Calu3 (cell line): ENCODE measurements at regions not wholly inside any gene's neighbourhood (a gene's known extent, or its start where the extent isn't known, plus 50 kb on each side); places are given as distances from the start of the nearest gene placed in this dataset.

Experiments
- BruUV-seq: library from RNA; stranded (reverse); fragments of 400-500 nt; replicated peaks from 2 replicates; lab custom pipeline; 2021; lab: Mats Ljungman, UMichigan
- CTCF ChIA-PET: fragments of 300-600 bp; sonication (Branson Sonifier 250); formaldehyde crosslinking; loops from one replicate; lab custom pipeline; 2022; ENCODE audit warnings: antibody characterized with exemption; lab: Charles Lee
- DNase-seq: peaks from one replicate; pipeline ENCODE4 v3.0.0; 2022
- H3K27ac Mint-ChIP-seq: one replicate; pipeline ENCODE4 v1.8.0; 2022; ENCODE audit warnings: mixed read lengths; ENCODE audit not compliant: unreplicated experiment
- H3K27me3 Mint-ChIP-seq: one replicate; pipeline ENCODE4 v1.8.0; 2022; ENCODE audit warnings: mixed read lengths; ENCODE audit not compliant: unreplicated experiment
- H3K36me3 Mint-ChIP-seq: one replicate; pipeline ENCODE4 v1.8.0; 2022; ENCODE audit warnings: mild to moderate bottlenecking, moderate library complexity, mixed read lengths; ENCODE audit not compliant: insufficient read depth, unreplicated experiment
- H3K4me1 Mint-ChIP-seq: one replicate; pipeline ENCODE4 v1.8.0; 2022; ENCODE audit warnings: mild to moderate bottlenecking, low read depth, mixed read lengths; ENCODE audit not compliant: unreplicated experiment
- H3K4me3 Mint-ChIP-seq: one replicate; pipeline ENCODE4 v1.8.0; 2022; ENCODE audit warnings: mild to moderate bottlenecking, low read depth, moderate library complexity, mixed read lengths; ENCODE audit not compliant: unreplicated experiment
- H3K9me3 Mint-ChIP-seq: one replicate; pipeline ENCODE4 v1.8.0; 2022; ENCODE audit warnings: low read depth, mixed read lengths; ENCODE audit not compliant: unreplicated experiment
- intact Hi-C: fragments of 100-400 bp; cut with micrococcal nuclease; formaldehyde crosslinking; loops from one replicate; pipeline ENCODE4 v1.10.0; 2022; ENCODE audit not compliant: unreplicated experiment
- TF ChIP-seq, protein P1 (sequence below): fragments of 200-600 bp; IDR thresholded peaks from one replicate; pipeline ENCODE4 v1.8.0; 2022; ENCODE audit warnings: antibody characterized with exemption; ENCODE audit not compliant: unreplicated experiment

- Mint-ChIP-seq H3K4me3 (no peak overlapping the region), H3K27me3 (peaks cover 3% of the 10 kb centered on the region), H3K27ac (no peak overlapping the region), H3K36me3 (no peaks in the 10 kb centered on the region), H3K9me3 (no peaks in the 10 kb centered on the region), H3K4me1 (no peaks in the 10 kb centered on the region)
- intact Hi-C loops = loop anchor here (10.0 kb wide), 1 partner anchor 345 kb away; no protein-coding TSS in a partner anchor
- DNase-seq = no peak
- CTCF ChIA-PET = no interaction called here
- BruUV-seq = no TSS peak
- TF ChIP-seq, protein P1, sequence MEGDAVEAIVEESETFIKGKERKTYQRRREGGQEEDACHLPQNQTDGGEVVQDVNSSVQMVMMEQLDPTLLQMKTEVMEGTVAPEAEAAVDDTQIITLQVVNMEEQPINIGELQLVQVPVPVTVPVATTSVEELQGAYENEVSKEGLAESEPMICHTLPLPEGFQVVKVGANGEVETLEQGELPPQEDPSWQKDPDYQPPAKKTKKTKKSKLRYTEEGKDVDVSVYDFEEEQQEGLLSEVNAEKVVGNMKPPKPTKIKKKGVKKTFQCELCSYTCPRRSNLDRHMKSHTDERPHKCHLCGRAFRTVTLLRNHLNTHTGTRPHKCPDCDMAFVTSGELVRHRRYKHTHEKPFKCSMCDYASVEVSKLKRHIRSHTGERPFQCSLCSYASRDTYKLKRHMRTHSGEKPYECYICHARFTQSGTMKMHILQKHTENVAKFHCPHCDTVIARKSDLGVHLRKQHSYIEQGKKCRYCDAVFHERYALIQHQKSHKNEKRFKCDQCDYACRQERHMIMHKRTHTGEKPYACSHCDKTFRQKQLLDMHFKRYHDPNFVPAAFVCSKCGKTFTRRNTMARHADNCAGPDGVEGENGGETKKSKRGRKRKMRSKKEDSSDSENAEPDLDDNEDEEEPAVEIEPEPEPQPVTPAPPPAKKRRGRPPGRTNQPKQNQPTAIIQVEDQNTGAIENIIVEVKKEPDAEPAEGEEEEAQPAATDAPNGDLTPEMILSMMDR = no peak
These were observed 321.1 kb upstream of the EDNRB start for GRCh38 chr13:78239714-78240113.

- no peak for DNase-seq
- BruUV-seq = no TSS peak
- CTCF ChIA-PET = no interaction called here
- Mint-ChIP-seq H3K27me3 (peaks cover 11% of the 10 kb centered on the region), H3K9me3 (no peaks in the 10 kb centered on the region), H3K4me3 (no peak overlapping the region), H3K36me3 (no peaks in the 10 kb centered on the region), H3K4me1 (no peaks in the 10 kb centered on the region), H3K27ac (no peak overlapping the region)
- intact Hi-C loops = no loop called here
- TF ChIP-seq, protein P1 = no peak
These were observed 320.3 kb upstream of the EDNRB start for GRCh38 chr13:78238911-78239310.

GRCh38 chr13:78228940-78229339 is 310.3 kb upstream of the EDNRB start:
- peaks cover 2% of the 10 kb centered on the region for H3K27me3 Mint-ChIP-seq
- no peaks in the 10 kb centered on the region for H3K9me3 Mint-ChIP-seq
- no peak overlapping the region for H3K27ac Mint-ChIP-seq
- no peaks in the 10 kb centered on the region for H3K4me1 Mint-ChIP-seq
- intact Hi-C loops = no loop called here
- TF ChIP-seq, protein P1 = no peak
- CTCF ChIA-PET = no interaction called here
- no TSS peak for BruUV-seq
- H3K36me3 Mint-ChIP-seq = no peaks in the 10 kb centered on the region
- no peak overlapping the region for H3K4me3 Mint-ChIP-seq
- DNase-seq = no peak

- Mint-ChIP-seq H3K4me1 (no peaks in the 10 kb centered on the region), H3K36me3 (no peaks in the 10 kb centered on the region), H3K27me3 (no peaks in the 10 kb centered on the region), H3K27ac (no peak overlapping the region), H3K4me3 (no peak overlapping the region), H3K9me3 (no peaks in the 10 kb centered on the region)
- intact Hi-C loops = no loop called here
- BruUV-seq = no TSS peak
- TF ChIP-seq, protein P1 = no peak
- DNase-seq = no peak
- CTCF ChIA-PET = no interaction called here
These were observed 309.6 kb upstream of the EDNRB start for GRCh38 chr13:78228211-78228610.
